Mesothelial cell of epicardium (in vitro differentiated cells): ENCODE measurements at regions not wholly inside any gene's neighbourhood (a gene's known extent, or its start where the extent isn't known, plus 50 kb on each side); places are given as distances from the start of the nearest gene placed in this dataset.

Experiments
- DNase-seq, 2 experiments: peaks; one replicate each; pipeline ENCODE4 v3.0.0; 2021; ENCODE audit warnings: low spot score in 2 of 2; ENCODE audit not compliant: unreplicated experiment in 2 of 2
- H3K27ac Mint-ChIP-seq: 2 replicates; pipeline ENCODE4 v1.8.0; 2021; ENCODE audit warnings: mixed read lengths
- H3K27me3 Mint-ChIP-seq: 2 replicates; pipeline ENCODE4 v1.8.0; 2021; ENCODE audit warnings: low read depth, mixed read lengths
- H3K36me3 Mint-ChIP-seq: 2 replicates; pipeline ENCODE4 v1.8.0; 2021; ENCODE audit warnings: mixed read lengths
- H3K4me1 Mint-ChIP-seq: 2 replicates; pipeline ENCODE4 v1.8.0; 2021; ENCODE audit warnings: mixed read lengths
- H3K4me3 Mint-ChIP-seq: 2 replicates; pipeline ENCODE4 v1.8.0; 2021; ENCODE audit warnings: mild to moderate bottlenecking, moderate library complexity, mixed read lengths
- H3K9me3 Mint-ChIP-seq: 2 replicates; pipeline ENCODE4 v1.8.0; 2021; ENCODE audit warnings: mixed read lengths
- TF ChIP-seq, protein P1 (sequence below): fragments of 200-600 bp; sonication (generic); IDR thresholded peaks from one replicate; pipeline ENCODE4 v1.5.0; 2021; ENCODE audit warnings: antibody characterized with exemption; ENCODE audit not compliant: unreplicated experiment

DNA sequence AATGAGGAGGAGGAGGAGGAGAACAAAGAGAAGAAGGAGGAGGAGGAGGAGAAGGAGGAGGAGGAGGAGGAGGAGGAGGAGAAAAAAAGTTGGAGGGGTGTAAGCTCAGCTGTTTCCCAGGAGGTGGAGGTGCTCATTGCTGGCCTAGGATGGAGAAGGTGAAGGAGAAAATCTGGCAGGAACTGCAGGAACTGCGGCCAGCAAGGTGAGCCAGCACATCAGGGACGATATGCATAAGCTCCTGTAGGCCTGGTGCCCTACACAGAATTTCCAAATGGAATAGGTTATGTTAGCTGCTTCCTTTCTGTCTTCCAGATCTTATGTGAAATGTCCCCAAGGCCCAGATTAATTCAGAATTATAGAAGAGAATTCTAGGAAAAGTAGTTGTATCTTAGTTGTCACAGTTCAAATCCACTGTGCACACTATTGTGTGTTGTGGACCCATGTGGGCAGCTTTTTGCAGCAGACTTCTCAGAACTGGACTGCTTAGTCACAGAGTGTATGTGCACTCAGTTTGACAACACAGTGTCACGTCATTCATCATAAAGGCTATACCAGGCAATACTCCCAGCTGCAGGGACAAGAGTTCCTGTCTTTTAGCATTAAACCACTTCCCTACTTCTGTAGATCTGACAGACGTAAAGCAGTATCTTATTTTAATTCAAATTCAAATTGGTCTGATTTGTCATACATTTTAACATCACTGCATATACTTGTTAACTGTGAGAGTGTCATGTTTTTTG lies 303.7 kb downstream of the HLX start:
- Mint-ChIP-seq H3K27ac (no peak overlapping the region), H3K36me3 (peaks cover 3% of the 10 kb centered on the region), H3K4me3 (no peak overlapping the region), H3K27me3 (peaks cover 33% of the 10 kb centered on the region), H3K4me1 (peaks cover 7% of the 10 kb centered on the region), H3K9me3 (no peaks in the 10 kb centered on the region)
- TF ChIP-seq, protein P1, sequence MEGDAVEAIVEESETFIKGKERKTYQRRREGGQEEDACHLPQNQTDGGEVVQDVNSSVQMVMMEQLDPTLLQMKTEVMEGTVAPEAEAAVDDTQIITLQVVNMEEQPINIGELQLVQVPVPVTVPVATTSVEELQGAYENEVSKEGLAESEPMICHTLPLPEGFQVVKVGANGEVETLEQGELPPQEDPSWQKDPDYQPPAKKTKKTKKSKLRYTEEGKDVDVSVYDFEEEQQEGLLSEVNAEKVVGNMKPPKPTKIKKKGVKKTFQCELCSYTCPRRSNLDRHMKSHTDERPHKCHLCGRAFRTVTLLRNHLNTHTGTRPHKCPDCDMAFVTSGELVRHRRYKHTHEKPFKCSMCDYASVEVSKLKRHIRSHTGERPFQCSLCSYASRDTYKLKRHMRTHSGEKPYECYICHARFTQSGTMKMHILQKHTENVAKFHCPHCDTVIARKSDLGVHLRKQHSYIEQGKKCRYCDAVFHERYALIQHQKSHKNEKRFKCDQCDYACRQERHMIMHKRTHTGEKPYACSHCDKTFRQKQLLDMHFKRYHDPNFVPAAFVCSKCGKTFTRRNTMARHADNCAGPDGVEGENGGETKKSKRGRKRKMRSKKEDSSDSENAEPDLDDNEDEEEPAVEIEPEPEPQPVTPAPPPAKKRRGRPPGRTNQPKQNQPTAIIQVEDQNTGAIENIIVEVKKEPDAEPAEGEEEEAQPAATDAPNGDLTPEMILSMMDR = no peak
- DNase-seq = no peak

DNA sequence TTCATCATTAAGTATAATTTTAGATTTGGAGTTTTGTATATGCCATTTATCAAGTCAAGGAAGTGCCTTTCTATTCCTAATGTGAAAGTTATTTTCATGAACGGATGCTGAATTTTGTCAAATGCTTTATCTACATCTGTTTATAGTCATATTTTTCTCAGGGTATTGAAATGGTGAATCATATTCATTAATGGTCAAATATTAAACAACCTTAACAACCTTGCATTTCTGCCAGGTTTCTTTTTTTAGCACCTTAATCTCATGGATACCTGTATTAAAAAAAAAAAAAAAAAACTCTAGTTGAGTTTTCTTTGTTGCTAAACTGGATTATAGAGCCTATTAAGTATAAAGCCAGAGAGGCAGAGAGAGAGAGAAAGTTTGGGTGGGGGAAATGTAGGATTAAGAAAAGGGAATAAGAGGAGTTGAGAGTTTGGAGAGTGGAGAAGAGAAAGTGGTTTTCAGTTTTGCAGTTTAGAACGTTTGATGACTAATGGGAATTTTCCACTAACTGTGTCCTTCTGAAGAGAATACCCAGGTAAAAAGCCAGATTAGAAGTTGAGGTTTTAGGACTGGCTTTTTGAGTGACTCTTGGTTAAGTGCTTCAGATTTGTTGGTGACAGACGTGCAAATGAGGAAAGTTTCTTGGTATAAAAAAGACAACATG lies 305.0 kb downstream of the HLX start:
- Mint-ChIP-seq H3K9me3 (no peaks in the 10 kb centered on the region), H3K27me3 (peaks cover 27% of the 10 kb centered on the region), H3K4me3 (no peak overlapping the region), H3K27ac (no peak overlapping the region), H3K4me1 (peaks cover 7% of the 10 kb centered on the region), H3K36me3 (peaks cover 3% of the 10 kb centered on the region)
- DNase-seq = no peak
- TF ChIP-seq, protein P1 = no peak

DNA sequence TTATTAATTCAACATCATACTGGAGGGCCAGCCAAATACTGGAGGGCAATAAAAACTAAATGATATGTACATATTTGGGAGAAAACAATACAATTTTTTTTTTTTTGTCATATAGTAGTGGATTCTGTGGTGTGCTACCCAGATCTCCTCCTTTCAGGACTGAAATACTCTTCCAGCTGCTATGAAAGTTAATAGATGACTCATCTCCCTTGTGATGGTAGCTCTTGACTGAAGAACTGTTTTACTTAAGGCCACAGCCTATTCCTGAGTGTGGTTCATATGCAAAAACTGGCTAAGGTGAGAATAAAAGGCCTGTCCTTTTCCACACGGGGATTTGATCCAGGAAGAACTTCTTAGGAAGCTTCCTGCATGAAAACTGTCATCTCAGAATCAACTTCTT lies 307.9 kb downstream of the HLX start:
- Mint-ChIP-seq H3K27me3 (peaks cover 22% of the 10 kb centered on the region), H3K36me3 (peaks cover 3% of the 10 kb centered on the region), H3K9me3 (no peaks in the 10 kb centered on the region), H3K4me1 (no peaks in the 10 kb centered on the region), H3K27ac (no peak overlapping the region), H3K4me3 (no peak overlapping the region)
- no peak for DNase-seq
- TF ChIP-seq, protein P1 = no peak

DNA sequence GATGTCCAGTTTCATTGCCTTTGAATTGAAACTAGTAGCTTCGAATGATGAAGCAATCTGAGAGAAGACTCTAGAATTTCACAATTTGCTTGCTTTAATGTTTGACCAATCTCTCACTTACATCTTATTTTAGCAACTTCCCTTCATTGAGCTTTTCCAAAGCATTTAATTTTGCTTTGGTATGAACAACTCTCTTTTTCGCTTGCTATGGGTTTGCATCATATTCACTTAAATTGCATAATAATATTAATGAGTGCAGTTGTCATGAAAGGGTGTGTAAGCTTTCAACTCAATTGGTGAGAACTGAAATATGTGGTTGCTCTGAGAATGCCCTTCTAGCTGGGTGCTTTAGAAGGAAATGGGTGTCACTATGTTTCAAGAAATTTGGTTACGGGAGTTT lies 309.2 kb downstream of the HLX start:
- DNase-seq = no peak
- TF ChIP-seq, protein P1 = no peak
- Mint-ChIP-seq H3K27me3 (peaks cover 11% of the 10 kb centered on the region), H3K4me1 (no peaks in the 10 kb centered on the region), H3K9me3 (no peaks in the 10 kb centered on the region), H3K36me3 (peaks cover 3% of the 10 kb centered on the region), H3K4me3 (no peak overlapping the region), H3K27ac (no peak overlapping the region)

DNA sequence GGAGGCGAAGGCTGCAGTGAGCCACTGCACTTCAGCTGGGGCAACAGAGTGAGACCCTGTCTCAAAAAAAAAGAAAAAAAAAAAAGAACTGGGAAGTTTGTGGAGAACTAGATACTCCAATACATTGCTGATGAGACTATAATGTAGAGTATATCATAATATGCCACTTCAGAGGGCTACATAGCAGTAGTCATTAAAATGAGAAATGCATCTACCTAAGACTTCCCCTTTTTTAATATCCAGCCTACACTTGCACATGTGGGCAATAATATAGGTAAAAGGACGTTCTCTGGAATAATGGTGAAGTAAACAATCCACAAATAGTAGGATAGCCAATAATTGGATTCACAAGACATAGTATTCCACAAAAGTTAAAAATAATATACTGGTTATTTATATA lies 311.0 kb downstream of the HLX start:
- TF ChIP-seq, protein P1 = no peak
- H3K4me1 Mint-ChIP-seq = no peaks in the 10 kb centered on the region
- peaks cover 3% of the 10 kb centered on the region for H3K36me3 Mint-ChIP-seq
- DNase-seq = no peak
- peaks cover 2% of the 10 kb centered on the region for H3K27me3 Mint-ChIP-seq
- no peak overlapping the region for H3K4me3 Mint-ChIP-seq
- no peak overlapping the region for H3K27ac Mint-ChIP-seq
- H3K9me3 Mint-ChIP-seq = no peaks in the 10 kb centered on the region
